SK-N-SH (cell line): ENCODE measurements at regions not wholly inside any gene's neighbourhood (a gene's known extent, or its start where the extent isn't known, plus 50 kb on each side); places are given as distances from the start of the nearest gene placed in this dataset.

Experiments used
- CTCF ChIA-PET: fragments of 300-600, 350-600 bp; formaldehyde crosslinking; extraction: SDS; loops from one replicate; lab custom pipeline; 2021; lab: Yijun Ruan, JAX
- POLR2A ChIA-PET: fragments of 350-600 bp; sonication (Branson Sonifier 250); formaldehyde crosslinking; extraction: SDS; loops from one replicate; lab custom pipeline; 2020; ENCODE audit warnings: antibody characterized with exemption, inconsistent platforms; lab: Yijun Ruan, JAX
- DNase-seq: peaks from one replicate; pipeline ENCODE4 v3.0.0; 2012
- H2AFZ ChIP-seq: fragments of 200-600 bp; sonication (generic); 2 replicates; pipeline ENCODE4 v1.8.1; 2016; ENCODE audit warnings: antibody characterized with exemption, mild to moderate bottlenecking, low read depth
- H3F3A ChIP-seq: fragments of 200-600 bp; sonication (generic); replicated peaks from 2 replicates; pipeline ENCODE3; 2016; ENCODE audit warnings: antibody characterized with exemption, mild to moderate bottlenecking; ENCODE audit not compliant: insufficient read depth
- H3K27ac ChIP-seq, 2 experiments: fragments of 200-500 bp in 1 of 2; fragments of 200-600 bp in 1 of 2; sonication (Bioruptor generic) in 1 of 2; sonication (generic), shearing (Covaris generic) in 1 of 2; 2 replicates each; pipeline versions ENCODE4 v1.5.1 to v1.6.1; 2014 to 2016; ENCODE audit warnings: low read depth in 2 of 2, inconsistent platforms in 1 of 2, low read length in 1 of 2, mild to moderate bottlenecking in 1 of 2, mixed read lengths in 1 of 2
- H3K27me3 ChIP-seq: fragments of 200-600 bp; sonication (generic), shearing (Covaris generic); 2 replicates; pipeline ENCODE4 v1.6.1; 2016; ENCODE audit warnings: mixed run types; ENCODE audit not compliant: insufficient read depth
- H3K36me3 ChIP-seq, 2 experiments: fragments of 200-500 bp in 1 of 2; fragments of 200-600 bp in 1 of 2; sonication (Bioruptor generic) in 1 of 2; sonication (generic) in 1 of 2; replicated peaks in 1 of 2; 2 replicates each; pipeline versions ENCODE3 to v1.5.1; 2014 to 2016; ENCODE audit warnings: low read length in 1 of 2, mild to moderate bottlenecking in 1 of 2; ENCODE audit not compliant: insufficient read depth in 2 of 2, control insufficient read depth in 1 of 2
- H3K4me1 ChIP-seq, 2 experiments: fragments of 200-500 bp in 1 of 2; fragments of 200-600 bp in 1 of 2; sonication (Bioruptor generic) in 1 of 2; sonication (generic), shearing (Covaris generic) in 1 of 2; 2 replicates each; pipeline versions ENCODE4 v1.5.1 to v1.6.1; 2014 to 2016; ENCODE audit warnings: low read depth in 1 of 2, low read length in 1 of 2, mixed run types in 1 of 2; ENCODE audit not compliant: insufficient read depth in 2 of 2, control insufficient read depth in 1 of 2
- H3K4me2 ChIP-seq: fragments of 200-600 bp; sonication (generic), shearing (Covaris generic); 2 replicates; pipeline ENCODE4 v1.6.1; 2017; ENCODE audit warnings: mixed run types
- H3K4me3 ChIP-seq, 2 experiments: fragments of 200-500 bp in 1 of 2; fragments of 200-600 bp in 1 of 2; sonication (Bioruptor generic) in 1 of 2; sonication (generic), shearing (Covaris generic) in 1 of 2; 2 replicates each; pipeline versions ENCODE4 v1.5.1 to v1.8.1; 2014 to 2016; ENCODE audit warnings: low read depth in 2 of 2, inconsistent platforms in 1 of 2, low read length in 1 of 2, mild to moderate bottlenecking in 1 of 2, mixed read lengths in 1 of 2, moderate library complexity in 1 of 2
- H3K79me2 ChIP-seq: fragments of 200-600 bp; sonication (generic); 2 replicates; pipeline ENCODE4 v1.8.1; 2017; ENCODE audit warnings: mild to moderate bottlenecking; ENCODE audit not compliant: insufficient read depth
- H3K9ac ChIP-seq: fragments of 200-600 bp; sonication (generic); 2 replicates; pipeline ENCODE4 v1.6.1; 2017; ENCODE audit warnings: mixed run types
- H3K9me2 ChIP-seq: fragments of 200-600 bp; sonication (generic); 2 replicates; pipeline ENCODE4 v1.6.1; 2017; ENCODE audit warnings: mixed run types
- H3K9me3 ChIP-seq: fragments of 200-600 bp; sonication (generic); 2 replicates; pipeline ENCODE4 v1.6.1; 2017; ENCODE audit warnings: mixed run types, mild to moderate bottlenecking, moderate library complexity
- H4K20me1 ChIP-seq: fragments of 200-600 bp; sonication (generic); 2 replicates; pipeline ENCODE4 v1.6.1; 2017; ENCODE audit warnings: mild to moderate bottlenecking, mixed run types; ENCODE audit not compliant: insufficient read depth
- CTCF ChIP-seq: fragments of 200-600 bp; sonication (generic); IDR thresholded peaks from 2 replicates; pipeline ENCODE4 v1.6.1; 2017; ENCODE audit warnings: antibody characterized with exemption, mild to moderate bottlenecking, moderate library complexity
- ELF1 ChIP-seq: IDR thresholded peaks from 2 replicates; pipeline ENCODE4 v1.4.0; 2012
- EP300 ChIP-seq, 2 experiments: IDR thresholded peaks; 2 replicates each; pipeline versions ENCODE4 v1.4.0 to v1.6.1; 2012; ENCODE audit warnings: borderline replicate concordance in 1 of 2, low read depth in 1 of 2, low read length in 1 of 2
- EZH2phosphoT487 ChIP-seq: fragments of 200-600 bp; sonication (generic); IDR thresholded peaks from 2 replicates; pipeline ENCODE4 v1.6.1; 2017; ENCODE audit warnings: low read depth, mixed run types, mild to moderate bottlenecking, antibody characterized with exemption, moderate library complexity, borderline replicate concordance
- FOSL2 ChIP-seq: IDR thresholded peaks from 2 replicates; pipeline ENCODE4 v1.4.0; 2012; ENCODE audit warnings: low read depth, mild to moderate bottlenecking, moderate library complexity, borderline replicate concordance
- FOXM1 ChIP-seq: IDR thresholded peaks from 2 replicates; pipeline ENCODE4 v1.4.0; 2012; ENCODE audit warnings: low read depth, mild to moderate bottlenecking
- GABPA ChIP-seq: IDR thresholded peaks from 2 replicates; pipeline ENCODE4 v1.4.0; 2012; ENCODE audit warnings: low read depth, mild to moderate bottlenecking
- MAX ChIP-seq: IDR thresholded peaks from 2 replicates; pipeline ENCODE4 v1.4.0; 2012; ENCODE audit warnings: low read depth
- POLR2AphosphoS5 ChIP-seq: IDR thresholded peaks from 2 replicates; pipeline ENCODE4 v1.6.1; 2012; ENCODE audit warnings: low read depth, low read length
- RAD21 ChIP-seq: IDR thresholded peaks from 2 replicates; pipeline ENCODE4 v1.6.1; 2012; ENCODE audit warnings: mild to moderate bottlenecking, low read length
- REST ChIP-seq: IDR thresholded peaks from 2 replicates; pipeline ENCODE4 v1.6.1; 2012; ENCODE audit warnings: mild to moderate bottlenecking, low read depth, low read length, moderate library complexity
- RFX5 ChIP-seq: IDR thresholded peaks from 2 replicates; pipeline ENCODE4 v1.6.1; 2012; ENCODE audit warnings: mild to moderate bottlenecking, improper control_type of control experiment, low read length
- TCF12 ChIP-seq: IDR thresholded peaks from 2 replicates; pipeline ENCODE4 v1.4.0; 2012
- USF1 ChIP-seq: IDR thresholded peaks from 2 replicates; pipeline ENCODE4 v1.4.0; 2012; ENCODE audit warnings: low read depth, borderline replicate concordance
- USF2 ChIP-seq: fragments of 150-350 bp; IDR thresholded peaks from 2 replicates; pipeline ENCODE4 v1.6.1; 2017; ENCODE audit warnings: antibody characterized with exemption, low read length, low read depth, borderline replicate concordance
- YY1 ChIP-seq: IDR thresholded peaks from 2 replicates; pipeline ENCODE4 v1.4.0; 2012; ENCODE audit warnings: low read depth, mild to moderate bottlenecking
- WGBS: methylation state at CpG from one replicate; pipeline ENCODE4 v1.1.6; 2017; ENCODE audit warnings: low lambda C conversion rate; 5-methylcytosine and 5-hydroxymethylcytosine counted together

- WGBS = 23% methylated on average over 7 of the region's 7 CpGs
- H3K27me3 ChIP-seq = no peaks in the 10 kb centered on the region
- no peak for TF ChIP-seq EP300 (IDR thresholded peaks at IDR 0.05; ENCODE audit: borderline replicate concordance in 1 of 2, low read depth in 1 of 2, low read length in 1 of 2)
- TF ChIP-seq FOXM1 = no peak
- TF ChIP-seq FOSL2 = no peak
- TF ChIP-seq EZH2phosphoT487 = no peak
- TF ChIP-seq GABPA = no peak
- no peak for TF ChIP-seq RFX5
- no peak for TF ChIP-seq CTCF
- TF ChIP-seq MAX = no peak
- no peak for TF ChIP-seq USF1
- no peak for TF ChIP-seq TCF12
- no peak for TF ChIP-seq RAD21
- POLR2A ChIA-PET = no interaction called here
- CTCF ChIA-PET = no interaction called here
- H3K9me2 ChIP-seq = no peaks in the 10 kb centered on the region
- no peaks in the 10 kb centered on the region for H3K79me2 ChIP-seq
- DNase-seq = no peak
- no peak overlapping the region for H3K27ac ChIP-seq
- no peaks in the 10 kb centered on the region for H3F3A ChIP-seq
- H3K9me3 ChIP-seq = no peaks in the 10 kb centered on the region
- H3K4me2 ChIP-seq = no peak overlapping the region
- no peak overlapping the region for H2AFZ ChIP-seq
- H3K36me3 ChIP-seq = no peaks in the 10 kb centered on the region
- no peaks in the 10 kb centered on the region for H4K20me1 ChIP-seq
- H3K4me1 ChIP-seq = no peaks in the 10 kb centered on the region
- no peak overlapping the region for H3K4me3 ChIP-seq
- no peak overlapping the region for H3K9ac ChIP-seq
Measured at GRCh38 chr6:92008757-92009502, 1410.4 kb downstream of the EPHA7 start.

- WGBS = 10% methylated on average over 3 of the region's 3 CpGs
- H3K27ac ChIP-seq = no peak overlapping the region
- H3K36me3 ChIP-seq = no peaks in the 10 kb centered on the region
- H3K4me1 ChIP-seq = no peaks in the 10 kb centered on the region
- no peaks in the 10 kb centered on the region for H3F3A ChIP-seq
- CTCF ChIA-PET = no interaction called here
- no peak for DNase-seq
- POLR2A ChIA-PET = no interaction called here
- H3K79me2 ChIP-seq = no peaks in the 10 kb centered on the region
- no peaks in the 10 kb centered on the region for H3K9me3 ChIP-seq
- H3K4me3 ChIP-seq = no peak overlapping the region
- no peak overlapping the region for H2AFZ ChIP-seq
- no peaks in the 10 kb centered on the region for H4K20me1 ChIP-seq
- no peaks in the 10 kb centered on the region for H3K27me3 ChIP-seq
- H3K9ac ChIP-seq = no peak overlapping the region
- H3K4me2 ChIP-seq = no peak overlapping the region
- no peaks in the 10 kb centered on the region; the same call in 1 of the 2 replicates for H3K9me2 ChIP-seq
- TF ChIP-seq ELF1 = no peak
- TF ChIP-seq EP300 (IDR thresholded peaks at IDR 0.05; ENCODE audit: borderline replicate concordance in 1 of 2, low read depth in 1 of 2, low read length in 1 of 2) = no peak
- TF ChIP-seq REST = no peak
- no peak for TF ChIP-seq CTCF
- no peak for TF ChIP-seq POLR2AphosphoS5
- TF ChIP-seq USF2 = no peak
- no peak for TF ChIP-seq YY1
- TF ChIP-seq GABPA = no peak
Measured at GRCh38 chr6:92000112-92000511, 1413.2 kb upstream of the MAP3K7 start.
